ENCODE measurements at regions not wholly inside any gene's neighbourhood (a gene's known extent, or its start where the extent isn't known, plus 50 kb on each side); places are given as distances from the start of the nearest gene placed in this dataset.
A peak's percentile ranks its signal among the peaks of the same experiment; 100 is the strongest.

GRCh38 chr17:77432034-77432661 lies 291.4 kb downstream of the SEC14L1 start:
- no peak for DNase-seq (ENCODE audit: low read depth)

- DNase-seq (ENCODE audit: low read depth): no peak
Observed at GRCh38 chr17:77432742-77433141, 292.0 kb downstream of the SEC14L1 start.

GRCh38 chr17:77433385-77434135 lies 292.8 kb downstream of the SEC14L1 start:
- DNase-seq (ENCODE audit: low read depth): no peak

GRCh38 chr17:77434136-77435114 lies 293.7 kb downstream of the SEC14L1 start:
- no peak for DNase-seq (ENCODE audit: low read depth)

GRCh38 chr17:77435272-77436057 lies 294.7 kb downstream of the SEC14L1 start:
- peak; percentile 39 for DNase-seq (ENCODE audit: low read depth)

DNA sequence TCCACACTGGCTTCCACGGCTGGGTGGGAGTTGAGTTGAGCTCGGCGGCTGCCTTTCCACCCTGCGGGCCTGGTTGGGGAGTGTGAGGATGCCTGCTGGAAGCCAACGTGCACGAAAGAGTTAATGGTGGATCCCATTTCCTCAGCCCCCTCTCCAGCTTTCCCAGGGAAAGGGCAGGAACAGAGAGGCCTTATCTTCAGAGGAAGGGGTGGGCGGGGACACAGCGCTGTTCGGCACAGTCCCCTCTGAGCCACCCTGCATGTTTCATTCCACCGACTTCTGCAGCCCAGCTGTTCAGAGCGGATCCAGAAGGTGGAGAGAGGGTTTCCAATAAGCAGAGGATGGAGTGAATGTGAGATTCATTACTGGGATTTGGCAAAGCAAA lies 295.3 kb downstream of the SEC14L1 start:
- DNase-seq (ENCODE audit: low read depth): no peak

GRCh38 chr17:77436481-77436880 lies 295.7 kb downstream of the SEC14L1 start:
- no peak for DNase-seq (ENCODE audit: low read depth)

DNA sequence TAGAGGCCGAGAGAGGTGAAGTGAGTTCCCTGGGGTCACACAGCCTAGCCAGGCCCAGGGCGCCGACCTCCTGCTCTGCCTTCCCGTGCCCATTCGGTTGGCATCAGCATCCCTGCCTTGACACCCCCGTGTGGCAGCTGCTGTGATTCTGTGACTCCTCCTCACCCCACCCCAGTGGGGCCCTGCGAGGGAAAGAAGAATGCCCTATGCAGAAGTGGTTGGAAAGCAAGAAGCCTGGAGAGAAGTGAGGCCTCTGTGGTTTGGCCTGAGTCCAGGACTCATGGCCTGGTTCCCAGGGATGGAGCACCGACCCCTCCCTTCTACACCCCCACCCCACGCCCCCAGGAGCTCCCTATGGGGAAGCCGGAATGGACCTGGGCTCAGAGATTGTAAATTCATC lies 296.2 kb downstream of the SEC14L1 start:
- no peak for DNase-seq (ENCODE audit: low read depth)

DNA sequence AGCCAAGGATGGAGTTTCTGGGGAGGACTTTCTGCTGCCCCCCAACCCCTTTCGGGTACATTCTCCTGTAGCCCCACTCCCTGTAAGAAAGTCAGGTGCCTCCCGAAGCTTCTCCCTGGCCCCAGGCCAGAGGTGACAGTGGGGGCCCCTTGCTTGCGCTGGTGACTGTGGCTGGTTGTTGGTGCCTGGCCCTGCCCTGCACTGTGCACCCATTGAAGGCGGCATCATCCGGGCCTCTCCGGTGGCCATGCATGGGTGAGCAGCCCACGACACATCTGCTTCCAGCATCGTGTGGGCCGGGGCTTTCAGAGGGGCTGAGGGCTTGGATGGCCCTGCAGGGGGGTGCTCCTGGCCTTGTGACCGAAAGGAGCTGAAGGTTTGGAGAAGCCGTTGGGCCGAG lies 297.0 kb downstream of the SEC14L1 start:
- DNase-seq (ENCODE audit: low read depth): no peak

GRCh38 chr17:77438241-77439188 lies 297.7 kb downstream of the SEC14L1 start:
- no peak for DNase-seq (ENCODE audit: low read depth)

- DNase-seq (ENCODE audit: low read depth): no peak
Observed at GRCh38 chr17:77439189-77440018, 298.6 kb downstream of the SEC14L1 start.

GRCh38 chr17:77440560-77440981 lies 299.8 kb downstream of the SEC14L1 start:
- no peak for DNase-seq (ENCODE audit: low read depth)

- peak; percentile 81 for DNase-seq (ENCODE audit: low read depth)
Observed at GRCh38 chr17:77441130-77441920, 300.6 kb downstream of the SEC14L1 start.

GRCh38 chr17:77441940-77442339 lies 301.2 kb downstream of the SEC14L1 start:
- DNase-seq (ENCODE audit: low read depth): no peak

- no peak for DNase-seq (ENCODE audit: low read depth)
Observed at GRCh38 chr17:77442976-77443747, 302.4 kb downstream of the SEC14L1 start.

DNA sequence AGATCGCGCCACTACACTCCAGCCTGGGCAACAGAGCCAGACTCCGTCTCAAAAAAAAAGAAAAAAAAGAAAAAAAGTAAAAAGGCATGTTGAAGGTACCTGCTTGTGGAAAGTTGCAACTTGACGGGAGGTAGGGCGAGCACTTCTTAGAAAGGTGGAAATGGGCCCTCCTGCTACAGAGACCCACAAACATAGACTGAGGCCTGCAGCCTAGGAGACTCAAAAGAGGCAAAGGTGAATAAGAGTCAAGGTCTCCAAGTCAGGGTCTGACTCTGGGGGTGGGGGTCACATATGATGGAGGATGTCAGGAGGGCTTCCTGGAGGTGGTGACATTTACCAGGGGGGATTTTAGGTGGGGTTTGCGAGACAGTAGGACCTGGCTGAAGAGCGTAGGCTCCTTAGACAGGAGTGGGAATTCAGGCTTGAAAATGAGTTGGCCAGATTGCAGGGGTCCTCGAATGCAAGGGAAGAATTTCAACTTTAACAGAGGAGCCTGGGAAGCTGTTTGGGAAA lies 303.0 kb downstream of the SEC14L1 start:
- no peak for DNase-seq (ENCODE audit: low read depth)

DNA sequence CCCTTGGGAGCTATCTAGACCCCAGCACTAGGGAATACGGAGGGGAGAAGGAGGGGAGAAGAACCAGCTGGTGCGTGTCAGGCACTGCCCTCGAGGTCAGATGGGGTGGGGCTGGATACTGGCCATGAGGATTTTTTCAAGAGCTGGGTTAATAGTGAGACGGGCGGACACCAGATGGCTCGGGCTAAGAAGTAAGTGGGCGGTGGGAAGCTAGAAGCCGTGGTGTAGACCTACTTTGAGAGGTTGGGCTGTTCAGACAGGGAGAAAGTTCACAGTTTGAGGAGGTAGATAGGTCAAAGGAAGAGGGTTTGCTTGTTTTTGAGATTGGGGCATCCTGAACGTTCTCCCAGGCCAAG lies 303.8 kb downstream of the SEC14L1 start:
- no peak for DNase-seq (ENCODE audit: low read depth)
